ENCODE measurements at regions not wholly inside any gene's neighbourhood (a gene's known extent, or its start where the extent isn't known, plus 50 kb on each side); places are given as distances from the start of the nearest gene placed in this dataset.

- TF ChIP-seq CTCF (conservative IDR thresholded peaks at IDR 0.05; ENCODE audit: low read depth), result no peak
- ChIA-PET CTCF (interaction anchor here (0.6 kb wide), 1 partner anchor 262 kb away, joined by 3 read pairs; no protein-coding TSS in a partner anchor), POLR2A (ENCODE audit: low non-redundant PET) (no interaction called here)
- H3K27ac ChIP-seq, result no peak overlapping the region
- no peak for DNase-seq (ENCODE audit: low spot score)
Observed at GRCh38 chr13:33487575-33488243, 202.2 kb upstream of the STARD13 start.

GRCh38 chr13:33489563-33489962 is 204.0 kb upstream of the STARD13 start:
- ChIA-PET CTCF (no interaction called here), POLR2A (ENCODE audit: low non-redundant PET) (no interaction called here)
- H3K27ac ChIP-seq, result no peak overlapping the region
- no peak for DNase-seq (ENCODE audit: low spot score)
- TF ChIP-seq CTCF (conservative IDR thresholded peaks at IDR 0.05; ENCODE audit: low read depth), result no peak

DNA sequence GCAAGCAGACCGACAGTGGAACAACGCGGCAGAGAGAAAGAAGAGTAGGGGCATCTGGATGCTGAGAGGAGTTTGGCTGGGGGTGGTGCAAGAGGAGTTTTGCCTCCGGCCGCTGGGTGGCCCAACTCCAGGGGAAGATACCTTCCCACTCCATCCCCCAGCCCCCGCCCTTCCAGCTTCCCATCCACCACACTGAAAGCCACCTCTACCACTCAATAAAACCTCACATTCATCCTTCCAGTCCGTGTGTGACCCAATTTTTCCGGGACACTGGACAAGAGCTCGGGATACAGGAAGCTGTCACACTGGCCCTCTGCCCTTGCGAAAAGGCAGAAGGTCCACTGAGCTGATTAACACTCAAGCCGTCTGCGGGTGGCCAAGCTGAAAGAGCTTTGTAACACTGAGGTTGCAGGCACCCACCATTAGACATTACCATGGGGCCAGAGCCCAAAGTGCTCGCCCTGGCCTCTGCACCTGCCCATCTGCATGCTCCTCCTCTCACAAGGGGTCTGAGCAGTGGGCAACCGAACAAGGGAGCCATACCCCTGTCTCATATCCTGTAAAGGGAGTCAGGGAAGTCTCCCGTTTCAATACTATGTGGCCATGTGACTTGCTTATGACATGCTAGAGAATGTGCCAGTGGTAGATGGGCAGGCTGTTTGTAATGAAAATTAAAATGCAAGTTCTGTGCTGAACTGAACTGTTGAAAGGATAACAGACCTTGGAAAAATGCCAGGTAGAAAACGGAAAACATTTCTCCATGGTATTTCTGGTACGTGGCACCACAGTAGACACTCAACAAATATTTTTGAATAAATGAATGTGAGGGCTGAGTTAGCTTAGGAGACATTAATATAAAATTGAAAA is 205.1 kb upstream of the STARD13 start:
- DNase-seq (ENCODE audit: low spot score), result no peak
- ChIA-PET CTCF (no interaction called here), POLR2A (ENCODE audit: low non-redundant PET) (no interaction called here)
- no peak overlapping the region for H3K27ac ChIP-seq
- TF ChIP-seq CTCF (conservative IDR thresholded peaks at IDR 0.05; ENCODE audit: low read depth), result no peak

DNA sequence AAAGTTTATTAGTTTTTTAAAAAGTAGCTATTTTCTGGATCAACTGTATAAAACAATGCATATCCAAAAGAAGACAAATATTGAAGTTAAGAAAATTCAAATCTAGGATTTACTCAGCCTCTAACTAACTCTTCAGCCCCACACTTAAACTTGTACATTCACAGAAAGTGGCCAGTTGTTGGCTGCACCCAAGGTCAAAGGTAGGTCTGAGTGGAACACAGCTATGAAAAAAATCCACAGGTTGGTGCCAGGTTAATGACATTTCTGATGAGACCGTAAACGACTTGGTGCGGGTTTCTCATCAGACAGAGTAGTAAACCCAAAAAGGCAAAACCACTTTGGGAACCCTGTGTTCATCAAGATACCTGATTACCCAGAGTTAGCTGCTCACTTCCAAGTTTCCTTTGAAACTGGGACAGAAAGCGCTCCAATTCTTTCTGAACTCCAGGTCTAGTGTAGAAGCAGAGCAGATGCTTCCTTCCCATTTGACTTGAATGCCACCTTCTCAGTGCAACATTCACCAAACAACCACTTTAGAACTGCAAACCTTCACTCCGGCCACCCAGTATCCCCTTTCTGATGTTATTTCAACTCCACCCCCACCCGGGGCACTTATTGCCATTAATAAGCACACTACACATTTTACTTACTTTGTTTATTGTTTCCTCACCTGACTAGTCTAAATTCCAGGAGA is 208.3 kb upstream of the STARD13 start:
- DNase-seq (ENCODE audit: low spot score), result no peak
- no peak overlapping the region for H3K27ac ChIP-seq
- POLR2A ChIA-PET (ENCODE audit: low non-redundant PET), result no interaction called here
- TF ChIP-seq CTCF (conservative IDR thresholded peaks at IDR 0.05; ENCODE audit: low read depth), result no peak
- CTCF ChIA-PET, result no interaction called here

DNA sequence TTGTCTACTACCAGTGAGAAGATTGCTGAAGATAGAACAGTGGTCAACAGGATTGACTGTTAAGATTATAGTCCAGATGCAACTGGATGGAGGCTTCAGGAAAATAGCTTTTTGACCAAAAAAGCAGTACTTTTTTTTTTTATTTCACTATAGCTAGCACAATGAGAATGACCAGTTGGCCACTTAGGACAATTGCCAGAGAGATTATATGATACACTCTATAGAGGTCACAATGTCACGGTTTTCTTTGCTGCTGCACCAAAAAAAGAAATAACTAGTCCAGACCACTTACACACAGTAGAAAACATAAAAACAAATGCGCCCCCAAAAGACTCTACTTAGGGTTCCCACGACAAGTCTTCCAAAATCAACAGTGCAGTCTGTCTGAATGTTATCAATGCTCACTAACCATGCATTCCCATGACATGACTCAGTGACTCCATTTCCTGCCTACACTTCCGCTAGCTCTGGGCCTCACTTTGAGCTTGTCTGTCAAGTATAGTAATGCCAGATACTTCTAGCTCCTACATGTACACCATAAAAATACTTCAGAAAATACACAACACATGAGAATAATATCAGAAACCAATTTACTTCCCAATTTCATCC is 209.1 kb upstream of the STARD13 start:
- DNase-seq (ENCODE audit: low spot score), result peak; percentile 39

More for the DNA sequence above, 209.1 kb upstream of the STARD13 start:
- no peak for TF ChIP-seq CTCF (conservative IDR thresholded peaks at IDR 0.05; ENCODE audit: low read depth)
- ChIA-PET CTCF (no interaction called here), POLR2A (ENCODE audit: low non-redundant PET) (no interaction called here)
- no peak overlapping the region for H3K27ac ChIP-seq
